ENCODE measurements at regions not wholly inside any gene's neighbourhood (a gene's known extent, or its start where the extent isn't known, plus 50 kb on each side); places are given as distances from the start of the nearest gene placed in this dataset.

DNA sequence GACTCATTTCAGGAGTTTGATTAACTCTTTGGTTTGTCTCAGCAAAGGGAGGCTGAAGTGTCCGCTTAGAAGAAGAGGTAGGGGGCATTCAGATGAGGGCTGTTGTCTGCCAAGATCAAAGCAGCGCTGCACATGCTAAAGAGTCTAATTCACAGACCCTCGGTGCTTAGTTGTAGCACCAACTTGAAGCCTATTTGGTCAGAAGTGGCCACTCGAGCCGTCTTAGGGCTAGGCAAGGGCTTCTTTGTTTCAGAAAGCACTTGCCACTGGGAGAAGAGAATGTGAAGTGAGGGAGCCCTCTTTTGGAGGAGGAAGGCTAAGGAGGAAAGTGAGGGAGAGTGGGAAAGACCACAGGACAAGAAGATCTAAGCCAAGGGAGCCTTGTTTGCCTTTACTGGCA, 313.4 kb upstream of the TMTC4 start:
- TF ChIP-seq, protein P1, sequence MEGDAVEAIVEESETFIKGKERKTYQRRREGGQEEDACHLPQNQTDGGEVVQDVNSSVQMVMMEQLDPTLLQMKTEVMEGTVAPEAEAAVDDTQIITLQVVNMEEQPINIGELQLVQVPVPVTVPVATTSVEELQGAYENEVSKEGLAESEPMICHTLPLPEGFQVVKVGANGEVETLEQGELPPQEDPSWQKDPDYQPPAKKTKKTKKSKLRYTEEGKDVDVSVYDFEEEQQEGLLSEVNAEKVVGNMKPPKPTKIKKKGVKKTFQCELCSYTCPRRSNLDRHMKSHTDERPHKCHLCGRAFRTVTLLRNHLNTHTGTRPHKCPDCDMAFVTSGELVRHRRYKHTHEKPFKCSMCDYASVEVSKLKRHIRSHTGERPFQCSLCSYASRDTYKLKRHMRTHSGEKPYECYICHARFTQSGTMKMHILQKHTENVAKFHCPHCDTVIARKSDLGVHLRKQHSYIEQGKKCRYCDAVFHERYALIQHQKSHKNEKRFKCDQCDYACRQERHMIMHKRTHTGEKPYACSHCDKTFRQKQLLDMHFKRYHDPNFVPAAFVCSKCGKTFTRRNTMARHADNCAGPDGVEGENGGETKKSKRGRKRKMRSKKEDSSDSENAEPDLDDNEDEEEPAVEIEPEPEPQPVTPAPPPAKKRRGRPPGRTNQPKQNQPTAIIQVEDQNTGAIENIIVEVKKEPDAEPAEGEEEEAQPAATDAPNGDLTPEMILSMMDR (IDR thresholded peaks at IDR 0.05; ENCODE audit: low read depth, low read length, missing input control) = peak; percentile 7
- TF ChIP-seq TAF1 (conservative IDR thresholded peaks at IDR 0.05) (no peak), HNF4G (IDR thresholded peaks at IDR 0.05) (no peak), RAD21 (IDR thresholded peaks at IDR 0.05) (peak; percentile 50 to 63)
- TF ChIP-seq, protein P2, sequence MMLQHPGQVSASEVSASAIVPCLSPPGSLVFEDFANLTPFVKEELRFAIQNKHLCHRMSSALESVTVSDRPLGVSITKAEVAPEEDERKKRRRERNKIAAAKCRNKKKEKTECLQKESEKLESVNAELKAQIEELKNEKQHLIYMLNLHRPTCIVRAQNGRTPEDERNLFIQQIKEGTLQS (IDR thresholded peaks at IDR 0.05) = no peak
- TF ChIP-seq, protein P3, sequence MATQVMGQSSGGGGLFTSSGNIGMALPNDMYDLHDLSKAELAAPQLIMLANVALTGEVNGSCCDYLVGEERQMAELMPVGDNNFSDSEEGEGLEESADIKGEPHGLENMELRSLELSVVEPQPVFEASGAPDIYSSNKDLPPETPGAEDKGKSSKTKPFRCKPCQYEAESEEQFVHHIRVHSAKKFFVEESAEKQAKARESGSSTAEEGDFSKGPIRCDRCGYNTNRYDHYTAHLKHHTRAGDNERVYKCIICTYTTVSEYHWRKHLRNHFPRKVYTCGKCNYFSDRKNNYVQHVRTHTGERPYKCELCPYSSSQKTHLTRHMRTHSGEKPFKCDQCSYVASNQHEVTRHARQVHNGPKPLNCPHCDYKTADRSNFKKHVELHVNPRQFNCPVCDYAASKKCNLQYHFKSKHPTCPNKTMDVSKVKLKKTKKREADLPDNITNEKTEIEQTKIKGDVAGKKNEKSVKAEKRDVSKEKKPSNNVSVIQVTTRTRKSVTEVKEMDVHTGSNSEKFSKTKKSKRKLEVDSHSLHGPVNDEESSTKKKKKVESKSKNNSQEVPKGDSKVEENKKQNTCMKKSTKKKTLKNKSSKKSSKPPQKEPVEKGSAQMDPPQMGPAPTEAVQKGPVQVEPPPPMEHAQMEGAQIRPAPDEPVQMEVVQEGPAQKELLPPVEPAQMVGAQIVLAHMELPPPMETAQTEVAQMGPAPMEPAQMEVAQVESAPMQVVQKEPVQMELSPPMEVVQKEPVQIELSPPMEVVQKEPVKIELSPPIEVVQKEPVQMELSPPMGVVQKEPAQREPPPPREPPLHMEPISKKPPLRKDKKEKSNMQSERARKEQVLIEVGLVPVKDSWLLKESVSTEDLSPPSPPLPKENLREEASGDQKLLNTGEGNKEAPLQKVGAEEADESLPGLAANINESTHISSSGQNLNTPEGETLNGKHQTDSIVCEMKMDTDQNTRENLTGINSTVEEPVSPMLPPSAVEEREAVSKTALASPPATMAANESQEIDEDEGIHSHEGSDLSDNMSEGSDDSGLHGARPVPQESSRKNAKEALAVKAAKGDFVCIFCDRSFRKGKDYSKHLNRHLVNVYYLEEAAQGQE (IDR thresholded peaks at IDR 0.05) = no peak
- TF ChIP-seq, protein P4, sequence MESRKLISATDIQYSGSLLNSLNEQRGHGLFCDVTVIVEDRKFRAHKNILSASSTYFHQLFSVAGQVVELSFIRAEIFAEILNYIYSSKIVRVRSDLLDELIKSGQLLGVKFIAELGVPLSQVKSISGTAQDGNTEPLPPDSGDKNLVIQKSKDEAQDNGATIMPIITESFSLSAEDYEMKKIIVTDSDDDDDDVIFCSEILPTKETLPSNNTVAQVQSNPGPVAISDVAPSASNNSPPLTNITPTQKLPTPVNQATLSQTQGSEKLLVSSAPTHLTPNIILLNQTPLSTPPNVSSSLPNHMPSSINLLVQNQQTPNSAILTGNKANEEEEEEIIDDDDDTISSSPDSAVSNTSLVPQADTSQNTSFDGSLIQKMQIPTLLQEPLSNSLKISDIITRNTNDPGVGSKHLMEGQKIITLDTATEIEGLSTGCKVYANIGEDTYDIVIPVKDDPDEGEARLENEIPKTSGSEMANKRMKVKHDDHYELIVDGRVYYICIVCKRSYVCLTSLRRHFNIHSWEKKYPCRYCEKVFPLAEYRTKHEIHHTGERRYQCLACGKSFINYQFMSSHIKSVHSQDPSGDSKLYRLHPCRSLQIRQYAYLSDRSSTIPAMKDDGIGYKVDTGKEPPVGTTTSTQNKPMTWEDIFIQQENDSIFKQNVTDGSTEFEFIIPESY (IDR thresholded peaks at IDR 0.05) = no peak

All from liver (tissue), 3 donors.